ENCODE measurements at regions not wholly inside any gene's neighbourhood (a gene's known extent, or its start where the extent isn't known, plus 50 kb on each side); places are given as distances from the start of the nearest gene placed in this dataset.

DNA sequence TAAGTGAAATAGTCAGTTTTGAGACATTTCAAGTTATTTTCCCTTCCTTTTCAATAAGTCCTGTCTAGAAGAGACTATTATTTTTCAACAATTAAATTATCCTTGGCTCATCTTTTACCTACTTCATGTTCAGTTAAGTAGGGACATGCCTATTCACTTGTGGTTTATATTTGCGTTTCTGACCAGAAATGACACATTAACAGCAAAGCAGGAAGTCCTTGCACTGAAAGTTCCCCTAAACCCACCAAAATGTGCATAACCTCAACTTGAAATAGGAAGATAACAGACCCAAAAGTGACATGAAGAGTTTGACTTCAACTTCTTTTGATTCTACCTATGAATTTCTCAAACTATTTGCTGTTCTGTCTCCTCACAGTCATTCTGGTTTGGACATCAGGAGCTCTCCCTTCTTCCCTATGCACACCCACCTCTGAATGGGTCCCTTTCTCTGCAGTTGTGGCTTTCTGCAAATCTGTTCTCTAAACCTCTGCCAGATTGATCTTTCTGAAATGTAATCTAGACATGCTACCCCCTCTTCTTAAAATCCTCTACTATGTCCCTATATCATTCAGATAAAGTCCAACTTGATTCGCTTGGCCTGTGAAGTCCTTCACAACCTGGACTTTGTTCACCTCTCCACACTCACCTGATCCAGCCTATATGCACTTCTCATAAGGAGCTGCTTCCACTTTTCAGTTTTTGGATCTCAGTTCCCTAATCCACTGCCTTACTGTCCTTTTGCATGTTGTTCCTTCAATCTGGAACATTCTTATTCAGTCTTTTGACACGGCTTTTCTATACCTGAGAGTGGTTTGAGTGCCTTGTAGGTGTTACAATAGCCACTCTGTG is 661.5 kb upstream of the ADGRL4 start:
- TF ChIP-seq, protein P1, sequence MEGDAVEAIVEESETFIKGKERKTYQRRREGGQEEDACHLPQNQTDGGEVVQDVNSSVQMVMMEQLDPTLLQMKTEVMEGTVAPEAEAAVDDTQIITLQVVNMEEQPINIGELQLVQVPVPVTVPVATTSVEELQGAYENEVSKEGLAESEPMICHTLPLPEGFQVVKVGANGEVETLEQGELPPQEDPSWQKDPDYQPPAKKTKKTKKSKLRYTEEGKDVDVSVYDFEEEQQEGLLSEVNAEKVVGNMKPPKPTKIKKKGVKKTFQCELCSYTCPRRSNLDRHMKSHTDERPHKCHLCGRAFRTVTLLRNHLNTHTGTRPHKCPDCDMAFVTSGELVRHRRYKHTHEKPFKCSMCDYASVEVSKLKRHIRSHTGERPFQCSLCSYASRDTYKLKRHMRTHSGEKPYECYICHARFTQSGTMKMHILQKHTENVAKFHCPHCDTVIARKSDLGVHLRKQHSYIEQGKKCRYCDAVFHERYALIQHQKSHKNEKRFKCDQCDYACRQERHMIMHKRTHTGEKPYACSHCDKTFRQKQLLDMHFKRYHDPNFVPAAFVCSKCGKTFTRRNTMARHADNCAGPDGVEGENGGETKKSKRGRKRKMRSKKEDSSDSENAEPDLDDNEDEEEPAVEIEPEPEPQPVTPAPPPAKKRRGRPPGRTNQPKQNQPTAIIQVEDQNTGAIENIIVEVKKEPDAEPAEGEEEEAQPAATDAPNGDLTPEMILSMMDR (IDR thresholded peaks at IDR 0.05), result no peak
- no peaks in the 10 kb centered on the region for H3K27me3 ChIP-seq
- H3K36me3 ChIP-seq, result no peaks in the 10 kb centered on the region
- H3K27ac ChIP-seq, result no peak overlapping the region
- H3K4me1 ChIP-seq (ENCODE audit: control insufficient read depth in 1 of 2, insufficient read depth in 1 of 2, low read depth in 1 of 2, low read length in 1 of 2), result no peaks in the 10 kb centered on the region
- H3K4me3 ChIP-seq (ENCODE audit: low read depth in 1 of 2, low read length in 1 of 2), result no peak overlapping the region
- no peaks in the 10 kb centered on the region for H3K9me3 ChIP-seq

DNA sequence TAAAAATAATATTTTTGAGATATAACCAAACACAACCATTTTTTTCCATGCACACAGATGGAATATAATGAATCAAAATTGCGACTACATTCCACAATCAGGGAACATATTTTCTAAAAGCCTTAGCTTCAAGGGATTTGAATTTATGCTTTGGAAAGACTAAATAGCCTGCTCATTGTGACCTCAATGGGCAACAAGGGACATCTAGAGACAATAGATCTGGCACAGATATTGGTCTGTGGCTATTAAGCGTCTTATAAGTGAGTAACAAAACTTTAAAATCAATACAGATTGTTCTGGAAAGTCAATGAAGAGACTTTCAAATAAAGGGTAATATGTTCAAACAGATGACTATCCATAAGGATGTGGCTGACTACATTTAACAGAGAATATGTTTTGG is 660.6 kb upstream of the ADGRL4 start:
- no peaks in the 10 kb centered on the region for H3K4me1 ChIP-seq (ENCODE audit: control insufficient read depth in 1 of 2, insufficient read depth in 1 of 2, low read depth in 1 of 2, low read length in 1 of 2)
- no peaks in the 10 kb centered on the region for H3K9me3 ChIP-seq
- H3K36me3 ChIP-seq, result no peaks in the 10 kb centered on the region
- H3K4me3 ChIP-seq (ENCODE audit: low read depth in 1 of 2, low read length in 1 of 2), result no peak overlapping the region
- TF ChIP-seq, protein P1 (IDR thresholded peaks at IDR 0.05), result no peak
- no peaks in the 10 kb centered on the region for H3K27me3 ChIP-seq
- H3K27ac ChIP-seq, result no peak overlapping the region

DNA sequence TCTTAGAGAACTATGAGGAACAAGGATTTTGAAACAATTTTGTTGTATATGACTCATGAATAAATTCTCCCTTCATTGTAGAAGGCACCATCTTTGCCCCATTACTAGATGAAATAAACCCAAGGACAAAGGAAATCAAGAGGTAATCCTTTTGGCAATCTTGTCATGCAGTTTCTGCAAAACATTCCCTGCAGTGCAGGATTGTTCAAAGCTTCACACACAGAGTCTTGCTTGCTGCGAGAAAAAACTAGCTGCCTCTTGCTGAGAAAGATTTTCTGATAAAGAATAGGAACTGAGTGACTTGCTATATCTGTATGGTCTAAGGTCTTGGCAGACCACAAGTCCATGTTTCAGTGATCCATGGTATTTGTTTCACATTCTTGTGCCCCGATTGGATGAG is 657.4 kb upstream of the ADGRL4 start:
- Histone ChIP-seq H3K9me3 (no peaks in the 10 kb centered on the region), H3K27me3 (no peaks in the 10 kb centered on the region), H3K36me3 (no peaks in the 10 kb centered on the region), H3K4me1 (ENCODE audit: control insufficient read depth in 1 of 2, insufficient read depth in 1 of 2, low read depth in 1 of 2, low read length in 1 of 2) (no peaks in the 10 kb centered on the region), H3K27ac (no peak overlapping the region), H3K4me3 (ENCODE audit: low read depth in 1 of 2, low read length in 1 of 2) (no peak overlapping the region)
- TF ChIP-seq, protein P1 (IDR thresholded peaks at IDR 0.05), result no peak

DNA sequence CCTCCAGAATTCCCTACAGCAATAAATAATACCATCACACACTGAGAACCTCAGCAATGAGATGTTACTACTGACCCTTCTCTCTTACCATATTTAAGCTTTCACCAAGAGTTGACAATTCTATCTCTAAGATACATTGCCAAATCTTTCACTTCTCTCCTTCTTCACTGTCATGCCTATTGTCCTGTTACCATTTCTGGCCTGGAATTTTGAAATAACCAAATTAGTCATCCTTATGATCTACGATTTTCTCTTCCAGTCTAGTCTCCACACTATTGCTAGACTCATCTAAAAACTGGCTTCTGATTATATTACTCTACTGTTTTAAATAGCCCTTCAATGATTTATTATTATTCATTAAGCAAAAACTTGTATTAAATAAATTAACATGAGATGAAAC is 656.1 kb upstream of the ADGRL4 start:
- H3K9me3 ChIP-seq, result no peaks in the 10 kb centered on the region
- TF ChIP-seq, protein P1 (IDR thresholded peaks at IDR 0.05), result no peak

DNA sequence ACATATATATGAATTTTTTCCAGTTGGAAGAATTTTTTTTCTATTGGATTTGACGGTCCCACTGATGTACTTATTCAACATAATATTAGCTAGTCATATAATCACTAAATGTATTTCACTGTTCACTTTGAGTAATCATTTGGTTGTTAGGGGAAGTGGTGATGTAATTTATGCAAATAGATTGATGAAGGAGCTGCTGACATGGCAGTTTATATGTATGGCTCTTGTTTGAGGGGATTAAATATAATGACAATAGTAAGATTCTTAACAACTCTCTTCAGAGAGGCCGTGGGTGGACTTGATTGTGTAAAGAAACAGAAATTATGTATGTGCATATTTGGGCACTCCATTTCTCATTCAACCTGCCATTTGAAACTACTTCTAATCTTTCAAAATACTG is 653.6 kb upstream of the ADGRL4 start:
- Histone ChIP-seq H3K9me3 (no peaks in the 10 kb centered on the region), H3K27me3 (no peaks in the 10 kb centered on the region), H3K36me3 (no peaks in the 10 kb centered on the region), H3K4me1 (ENCODE audit: control insufficient read depth in 1 of 2, insufficient read depth in 1 of 2, low read depth in 1 of 2, low read length in 1 of 2) (no peaks in the 10 kb centered on the region), H3K4me3 (ENCODE audit: low read depth in 1 of 2, low read length in 1 of 2) (no peak overlapping the region), H3K27ac (no peak overlapping the region)
- TF ChIP-seq, protein P1 (IDR thresholded peaks at IDR 0.05), result no peak

More for the DNA sequence above, 656.1 kb upstream of the ADGRL4 start:
- Histone ChIP-seq H3K36me3 (no peaks in the 10 kb centered on the region), H3K4me1 (ENCODE audit: control insufficient read depth in 1 of 2, insufficient read depth in 1 of 2, low read depth in 1 of 2, low read length in 1 of 2) (no peaks in the 10 kb centered on the region), H3K27me3 (no peaks in the 10 kb centered on the region), H3K4me3 (ENCODE audit: low read depth in 1 of 2, low read length in 1 of 2) (no peak overlapping the region), H3K27ac (no peak overlapping the region)

All from neutrophil (primary cell).